ENCODE measurements at regions not wholly inside any gene's neighbourhood (a gene's known extent, or its start where the extent isn't known, plus 50 kb on each side); places are given as distances from the start of the nearest gene placed in this dataset.

GRCh38 chr14:50041980-50042379 is 74.4 kb downstream of the VCPKMT start:
- TF ChIP-seq CTCF (IDR thresholded peaks at IDR 0.05; ENCODE audit: low read length) (no peak), EZH2 (IDR thresholded peaks at IDR 0.05; ENCODE audit: borderline replicate concordance, low read length) (no peak)
